ENCODE measurements at regions not wholly inside any gene's neighbourhood (a gene's known extent, or its start where the extent isn't known, plus 50 kb on each side); places are given as distances from the start of the nearest gene placed in this dataset.

DNA sequence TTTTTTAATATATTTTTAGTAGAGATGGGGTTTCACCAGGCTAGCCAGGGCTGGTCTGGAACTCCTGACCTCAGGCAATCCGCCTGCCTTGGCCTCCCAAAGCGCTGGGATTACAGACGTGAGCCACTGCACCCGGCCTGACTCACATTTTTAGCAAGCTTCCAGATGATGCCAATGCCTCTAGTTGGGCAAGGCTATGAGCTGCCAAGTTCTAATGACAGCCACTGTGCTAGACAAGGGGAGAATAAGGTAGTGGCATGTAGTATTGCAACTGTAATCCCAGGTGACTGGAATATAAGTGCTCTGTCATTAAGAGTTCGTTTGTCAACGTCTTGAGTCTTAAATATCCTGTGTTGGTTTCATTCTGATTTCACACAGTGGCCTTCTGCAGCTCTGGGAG lies 96.7 kb downstream of the SLIT2 start:
- Histone ChIP-seq H3K27me3 (no peaks in the 10 kb centered on the region), H3K27ac (no peak overlapping the region), H3K4me3 (no peak overlapping the region), H3K4me1 (no peaks in the 10 kb centered on the region), H3K36me3 (no peaks in the 10 kb centered on the region), H3K9me3 (no peaks in the 10 kb centered on the region)
- ATAC-seq (ENCODE audit: low FRiP score in 2 of 2): no peak
- no peak for DNase-seq
- TF ChIP-seq POLR2A (IDR thresholded peaks at IDR 0.05) (no peak), EP300 (IDR thresholded peaks at IDR 0.05) (no peak)
- TF ChIP-seq, protein P1, sequence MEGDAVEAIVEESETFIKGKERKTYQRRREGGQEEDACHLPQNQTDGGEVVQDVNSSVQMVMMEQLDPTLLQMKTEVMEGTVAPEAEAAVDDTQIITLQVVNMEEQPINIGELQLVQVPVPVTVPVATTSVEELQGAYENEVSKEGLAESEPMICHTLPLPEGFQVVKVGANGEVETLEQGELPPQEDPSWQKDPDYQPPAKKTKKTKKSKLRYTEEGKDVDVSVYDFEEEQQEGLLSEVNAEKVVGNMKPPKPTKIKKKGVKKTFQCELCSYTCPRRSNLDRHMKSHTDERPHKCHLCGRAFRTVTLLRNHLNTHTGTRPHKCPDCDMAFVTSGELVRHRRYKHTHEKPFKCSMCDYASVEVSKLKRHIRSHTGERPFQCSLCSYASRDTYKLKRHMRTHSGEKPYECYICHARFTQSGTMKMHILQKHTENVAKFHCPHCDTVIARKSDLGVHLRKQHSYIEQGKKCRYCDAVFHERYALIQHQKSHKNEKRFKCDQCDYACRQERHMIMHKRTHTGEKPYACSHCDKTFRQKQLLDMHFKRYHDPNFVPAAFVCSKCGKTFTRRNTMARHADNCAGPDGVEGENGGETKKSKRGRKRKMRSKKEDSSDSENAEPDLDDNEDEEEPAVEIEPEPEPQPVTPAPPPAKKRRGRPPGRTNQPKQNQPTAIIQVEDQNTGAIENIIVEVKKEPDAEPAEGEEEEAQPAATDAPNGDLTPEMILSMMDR (IDR thresholded peaks at IDR 0.05): no peak
- 83 to 90% methylated on average over 6 of the region's 6 CpGs for WGBS, 2 donors

DNA sequence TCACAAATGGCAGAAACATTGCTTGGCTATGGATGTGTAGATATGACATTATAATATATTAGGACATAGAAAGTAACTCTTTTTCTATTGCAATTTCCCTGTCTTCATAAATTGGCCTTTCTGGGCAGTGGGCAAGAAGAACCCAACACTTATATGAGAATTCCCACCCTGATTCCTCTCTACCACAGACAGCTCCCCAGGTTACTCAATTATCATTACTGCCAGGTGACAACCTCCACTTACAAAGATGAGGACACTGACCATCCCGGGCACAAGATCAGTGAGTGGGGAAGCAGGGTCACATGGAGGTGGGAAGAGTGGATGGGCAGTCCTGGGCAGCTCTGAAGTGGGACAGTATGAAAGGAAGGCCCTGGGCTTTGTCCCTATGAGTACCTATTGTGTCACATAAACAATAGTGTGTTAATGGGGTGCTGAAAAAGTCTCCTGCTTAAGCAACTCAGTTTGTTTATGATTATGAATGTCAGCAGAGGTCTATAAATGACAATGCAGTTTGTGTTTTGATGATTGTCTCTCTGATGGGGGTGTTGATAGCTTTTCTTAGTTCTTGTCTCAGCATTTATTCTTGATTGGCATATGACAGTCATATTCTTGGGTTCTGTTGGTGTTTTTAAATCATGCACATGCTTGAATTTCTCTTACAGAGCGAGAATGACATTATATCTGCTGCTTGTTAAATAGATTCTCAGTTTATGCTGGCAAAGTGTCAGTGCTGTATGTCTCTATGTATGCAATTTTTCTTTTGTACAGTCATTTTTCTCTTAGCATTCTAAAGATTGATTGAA lies 99.9 kb downstream of the SLIT2 start:
- no peak for TF ChIP-seq EP300 (IDR thresholded peaks at IDR 0.05)
- no peak for TF ChIP-seq POLR2AphosphoS5 (IDR thresholded peaks at IDR 0.05)
- TF ChIP-seq, protein P1 (IDR thresholded peaks at IDR 0.05): no peak
- no peak for TF ChIP-seq POLR2A (IDR thresholded peaks at IDR 0.05)
- no peaks in the 10 kb centered on the region for H3K4me1 ChIP-seq
- H3K4me3 ChIP-seq: no peak overlapping the region
- ATAC-seq (ENCODE audit: low FRiP score in 2 of 2) (no peak), DNase-seq (no peak)
- no peak overlapping the region for H3K27ac ChIP-seq
- no peaks in the 10 kb centered on the region for H3K27me3 ChIP-seq
- H3K9me3 ChIP-seq: no peaks in the 10 kb centered on the region
- WGBS, 2 donors: 59 to 80% methylated on average over 2 of the region's 2 CpGs
- no peaks in the 10 kb centered on the region for H3K36me3 ChIP-seq

DNA sequence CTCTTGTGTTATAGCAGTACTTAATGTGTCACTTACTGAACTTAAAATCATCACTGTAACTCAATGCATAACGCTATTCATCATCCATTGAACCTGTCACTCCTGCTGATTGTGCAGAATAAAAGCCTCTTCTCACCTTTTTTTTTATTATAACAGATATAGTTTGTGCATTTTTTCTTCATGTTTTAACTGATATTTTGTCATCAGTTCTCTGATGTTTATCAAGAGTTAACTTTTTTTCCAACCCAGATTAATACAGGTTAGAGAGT lies 100.4 kb downstream of the SLIT2 start:
- no peak for ATAC-seq (ENCODE audit: low FRiP score in 2 of 2)
- Histone ChIP-seq H3K27me3 (no peaks in the 10 kb centered on the region), H3K4me1 (no peaks in the 10 kb centered on the region), H3K36me3 (no peaks in the 10 kb centered on the region), H3K27ac (no peak overlapping the region), H3K4me3 (no peak overlapping the region), H3K9me3 (no peaks in the 10 kb centered on the region)
- TF ChIP-seq POLR2A (IDR thresholded peaks at IDR 0.05) (no peak), EP300 (IDR thresholded peaks at IDR 0.05) (no peak), POLR2AphosphoS5 (IDR thresholded peaks at IDR 0.05) (no peak)
- TF ChIP-seq, protein P1 (IDR thresholded peaks at IDR 0.05): no peak
- no peak for DNase-seq
- 76 to 80% methylated on average over 1 of the region's 1 CpG for WGBS, 2 donors

DNA sequence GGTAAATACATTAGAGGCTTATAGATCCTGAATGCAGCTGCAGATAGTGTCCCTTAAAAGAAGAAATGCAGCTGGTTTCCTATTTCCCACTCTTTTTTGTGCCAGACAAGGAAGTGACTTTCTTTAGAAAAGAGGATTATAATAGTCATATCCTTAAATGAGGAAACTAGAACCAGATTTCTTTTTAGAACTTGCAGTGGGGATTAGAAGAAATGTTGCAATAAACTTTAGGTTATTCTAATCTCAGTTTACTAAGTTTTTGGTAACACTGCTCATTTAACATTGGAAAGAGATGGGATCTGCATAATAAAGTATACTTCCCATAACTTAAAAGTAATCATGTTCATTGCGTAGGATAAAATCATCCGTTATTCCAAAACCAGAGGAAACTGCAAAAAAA lies 101.9 kb downstream of the SLIT2 start:
- Histone ChIP-seq H3K9me3 (no peaks in the 10 kb centered on the region), H3K36me3 (no peaks in the 10 kb centered on the region), H3K27me3 (no peaks in the 10 kb centered on the region), H3K4me3 (no peak overlapping the region), H3K27ac (no peak overlapping the region), H3K4me1 (no peaks in the 10 kb centered on the region)
- TF ChIP-seq EP300 (IDR thresholded peaks at IDR 0.05) (no peak), POLR2A (IDR thresholded peaks at IDR 0.05) (no peak), POLR2AphosphoS5 (IDR thresholded peaks at IDR 0.05) (no peak)
- TF ChIP-seq, protein P1 (IDR thresholded peaks at IDR 0.05): no peak
- no peak for ATAC-seq (ENCODE audit: low FRiP score in 2 of 2)
- no peak for DNase-seq
- 86 to 88% methylated on average over 2 of the region's 2 CpGs for WGBS, 2 donors

DNA sequence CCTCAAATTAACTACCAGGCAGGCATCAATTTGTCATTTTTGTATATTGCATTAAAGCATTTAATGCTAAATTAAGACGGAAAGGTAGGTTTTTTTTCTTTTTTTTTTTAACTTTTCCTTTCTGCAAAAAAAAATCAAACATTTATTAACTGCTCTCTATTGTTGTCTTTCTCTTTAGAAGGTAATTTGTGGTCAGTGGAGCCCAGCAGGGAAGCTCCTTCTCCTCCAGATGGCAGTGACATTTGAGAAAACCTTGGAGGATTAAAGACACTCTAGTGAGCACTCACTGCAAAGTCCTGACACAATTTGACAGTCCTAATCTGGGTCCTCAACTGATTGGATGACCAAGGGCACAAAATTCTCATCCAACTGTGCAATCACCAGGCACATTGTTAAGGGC lies 102.4 kb downstream of the SLIT2 start:
- TF ChIP-seq, protein P1 (IDR thresholded peaks at IDR 0.05): no peak
- TF ChIP-seq POLR2AphosphoS5 (IDR thresholded peaks at IDR 0.05): no peak
- no peak for TF ChIP-seq POLR2A (IDR thresholded peaks at IDR 0.05)
- no peak for TF ChIP-seq EP300 (IDR thresholded peaks at IDR 0.05)
- no peak overlapping the region for H3K27ac ChIP-seq
- DNase-seq (no peak), ATAC-seq (ENCODE audit: low FRiP score in 2 of 2) (no peak)
- no peaks in the 10 kb centered on the region for H3K4me1 ChIP-seq
- no peaks in the 10 kb centered on the region for H3K36me3 ChIP-seq
- WGBS, 2 donors: 62 to 85% methylated on average over 1 of the region's 1 CpG
- H3K27me3 ChIP-seq: no peaks in the 10 kb centered on the region
- H3K4me3 ChIP-seq: no peak overlapping the region
- H3K9me3 ChIP-seq: no peaks in the 10 kb centered on the region
